Ovary (tissue), 7 donors: ENCODE measurements at regions not wholly inside any gene's neighbourhood (a gene's known extent, or its start where the extent isn't known, plus 50 kb on each side); places are given as distances from the start of the nearest gene placed in this dataset.
"Not testable (repeated sequence)": the region's sequence is repeated elsewhere in the genome, so short reads cannot be mapped to it uniquely, and the experiment has no call there.

Experiments
- DNase-seq, 5 donors: peaks; one replicate each; pipeline ENCODE4 v3.0.0-alpha.2; 2019 to 2020
- H3K27ac ChIP-seq, 2 donors: fragments of 200-600 bp; one replicate each; pipeline versions ENCODE4 v1.5.1 to v1.8.0; 2019 to 2022
- H3K27me3 ChIP-seq: fragments of 200-600 bp; one replicate; pipeline ENCODE4 v1.8.0; 2022
- H3K36me3 ChIP-seq: fragments of 200-600 bp; sonication (generic); one replicate; pipeline ENCODE4 v1.5.1; 2019
- H3K4me1 ChIP-seq: one replicate; pipeline ENCODE4 v1.8.1; 2013; ENCODE audit warnings: mild to moderate bottlenecking, moderate library complexity; ENCODE audit not compliant: insufficient read depth
- H3K4me3 ChIP-seq: fragments of 200-600 bp; sonication (generic); one replicate; pipeline ENCODE4 v1.5.1; 2017
- H3K9me3 ChIP-seq, 2 donors: fragments of 200-600 bp in 1 of 2; sonication (generic) in 1 of 2; one replicate each; pipeline versions ENCODE4 v1.5.1 to v1.8.1; 2013 to 2019; ENCODE audit warnings: mild to moderate bottlenecking in 1 of 2, moderate library complexity in 1 of 2
- EP300 ChIP-seq: sonication (generic); formaldehyde crosslinking; IDR thresholded peaks from one replicate; pipeline ENCODE4 v1.6.1; 2017; ENCODE audit warnings: antibody characterized with exemption
- POLR2A ChIP-seq: fragments of 450-650 bp; IDR thresholded peaks from one replicate; pipeline ENCODE4 v1.6.1; 2017; ENCODE audit warnings: antibody characterized with exemption, mild to moderate bottlenecking, moderate library complexity
- WGBS, 3 donors: extraction: QIAGEN DNeasy Blood & Tissue Kit in 1 of 3; methylation state at CpG; one replicate each; pipeline versions ENCODE4 v1.1.5 to v1.1.7; 2013 to 2017; 5-methylcytosine and 5-hydroxymethylcytosine counted together
- intact Hi-C, 4 donors: fragments of 100-400 bp; cut with DNase I; formaldehyde crosslinking; loops; one replicate each; pipeline versions ENCODE4 v1.11.0 to v1.15.1; 2022 to 2023
- TF ChIP-seq, protein P1 (sequence below), 3 donors: fragments of 450-650 bp in 2 of 3; fragments of 200-600 bp in 1 of 3; IDR thresholded peaks; one replicate each; pipeline versions ENCODE4 v1.5.1 to v1.8.0; 2016 to 2022; ENCODE audit warnings: antibody characterized with exemption in 3 of 3, mild to moderate bottlenecking in 1 of 3
- donor health status: DM: no; HTN: no; CAD: no; lungs with moderate emphysema.
- donor health status: DM: no; HTN: no; CAD: no.
- donor health status: Bipolar disorder and iron deficiency.
- donor health status: DM: no; HTN: no; CAD: no.
- donor health status: DM: yes; HTN: yes; CAD: no.

DNA sequence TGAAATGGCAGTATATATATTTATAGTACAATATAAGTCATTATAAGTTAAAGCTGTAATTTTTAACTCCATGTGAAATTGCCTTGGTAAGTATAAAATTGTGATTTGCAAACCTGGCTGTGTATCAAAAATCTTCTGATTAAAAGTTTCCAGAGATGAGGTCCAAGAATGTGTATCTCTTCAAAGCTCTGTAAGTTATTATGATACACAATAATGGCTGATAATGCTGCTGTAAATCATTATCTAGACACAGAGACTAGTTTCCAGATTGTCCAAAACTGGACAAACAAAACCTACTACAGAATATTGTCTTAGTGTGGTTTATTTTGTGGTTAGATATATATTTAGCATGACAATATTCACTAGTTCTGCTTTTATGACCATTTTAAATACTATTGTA is 514.8 kb downstream of the SLC6A15 start:
- no peak for TF ChIP-seq EP300
- intact Hi-C loops: no loop called here
- H3K4me1 ChIP-seq: no peaks in the 10 kb centered on the region
- DNase-seq: no peak
- no peak overlapping the region for H3K4me3 ChIP-seq
- H3K36me3 ChIP-seq: no peaks in the 10 kb centered on the region
- no peaks in the 10 kb centered on the region for H3K27me3 ChIP-seq
- H3K27ac ChIP-seq: no peak overlapping the region
- no peaks in the 10 kb centered on the region for H3K9me3 ChIP-seq

DNA sequence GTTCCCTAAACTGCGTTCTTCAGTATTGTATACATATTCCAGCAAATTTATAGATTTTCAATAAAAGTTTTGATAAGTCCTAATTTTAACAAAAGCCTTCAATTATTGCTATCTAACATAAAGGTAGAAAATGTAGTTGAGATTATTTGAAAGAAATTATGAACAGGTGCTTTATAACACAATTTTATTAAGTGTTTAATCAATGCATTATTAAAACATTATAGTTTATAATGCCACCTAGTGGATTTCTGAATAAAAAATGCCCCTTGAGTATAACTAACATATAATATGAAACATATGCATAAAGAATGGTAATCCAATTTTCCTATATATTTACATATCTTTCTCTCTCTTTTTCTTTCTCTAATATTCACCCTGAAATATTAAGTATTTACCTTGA is 515.3 kb downstream of the SLC6A15 start:
- intact Hi-C loops: no loop called here
- no peaks in the 10 kb centered on the region for H3K36me3 ChIP-seq
- WGBS, 3 donors: 88 to 92% (median 89%) methylated on average over 1 of the region's 1 CpG
- no peak overlapping the region for H3K27ac ChIP-seq
- TF ChIP-seq EP300 (no peak), POLR2A (no peak)
- TF ChIP-seq, protein P1, sequence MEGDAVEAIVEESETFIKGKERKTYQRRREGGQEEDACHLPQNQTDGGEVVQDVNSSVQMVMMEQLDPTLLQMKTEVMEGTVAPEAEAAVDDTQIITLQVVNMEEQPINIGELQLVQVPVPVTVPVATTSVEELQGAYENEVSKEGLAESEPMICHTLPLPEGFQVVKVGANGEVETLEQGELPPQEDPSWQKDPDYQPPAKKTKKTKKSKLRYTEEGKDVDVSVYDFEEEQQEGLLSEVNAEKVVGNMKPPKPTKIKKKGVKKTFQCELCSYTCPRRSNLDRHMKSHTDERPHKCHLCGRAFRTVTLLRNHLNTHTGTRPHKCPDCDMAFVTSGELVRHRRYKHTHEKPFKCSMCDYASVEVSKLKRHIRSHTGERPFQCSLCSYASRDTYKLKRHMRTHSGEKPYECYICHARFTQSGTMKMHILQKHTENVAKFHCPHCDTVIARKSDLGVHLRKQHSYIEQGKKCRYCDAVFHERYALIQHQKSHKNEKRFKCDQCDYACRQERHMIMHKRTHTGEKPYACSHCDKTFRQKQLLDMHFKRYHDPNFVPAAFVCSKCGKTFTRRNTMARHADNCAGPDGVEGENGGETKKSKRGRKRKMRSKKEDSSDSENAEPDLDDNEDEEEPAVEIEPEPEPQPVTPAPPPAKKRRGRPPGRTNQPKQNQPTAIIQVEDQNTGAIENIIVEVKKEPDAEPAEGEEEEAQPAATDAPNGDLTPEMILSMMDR (IDR thresholded peaks at IDR 0.05): no peak
- H3K4me3 ChIP-seq: no peak overlapping the region
- no peaks in the 10 kb centered on the region for H3K27me3 ChIP-seq
- DNase-seq: no peak
- no peaks in the 10 kb centered on the region for H3K9me3 ChIP-seq
- H3K4me1 ChIP-seq: no peaks in the 10 kb centered on the region

DNA sequence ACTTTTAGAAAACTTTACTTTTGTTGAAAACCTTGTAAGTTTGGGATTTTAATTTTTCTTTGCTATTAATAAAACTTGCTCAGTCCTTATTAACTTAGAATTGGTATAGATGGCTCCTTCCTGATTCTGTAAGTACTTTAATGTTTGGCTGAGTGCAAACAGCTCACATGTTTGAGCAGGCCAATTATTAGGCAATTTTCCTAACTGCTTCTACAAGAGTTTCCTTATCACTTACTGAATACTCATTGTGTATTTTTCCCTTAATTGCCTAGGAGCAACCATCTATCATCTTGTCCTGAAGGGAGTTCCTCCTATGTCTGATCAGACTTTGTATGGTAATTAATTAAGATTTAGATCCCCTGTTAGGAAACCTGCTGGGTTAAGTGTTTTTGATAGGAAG is 521.4 kb downstream of the SLC6A15 start:
- H3K4me1 ChIP-seq, H3K27me3 ChIP-seq, intact Hi-C loops: not testable (repeated sequence)

DNA sequence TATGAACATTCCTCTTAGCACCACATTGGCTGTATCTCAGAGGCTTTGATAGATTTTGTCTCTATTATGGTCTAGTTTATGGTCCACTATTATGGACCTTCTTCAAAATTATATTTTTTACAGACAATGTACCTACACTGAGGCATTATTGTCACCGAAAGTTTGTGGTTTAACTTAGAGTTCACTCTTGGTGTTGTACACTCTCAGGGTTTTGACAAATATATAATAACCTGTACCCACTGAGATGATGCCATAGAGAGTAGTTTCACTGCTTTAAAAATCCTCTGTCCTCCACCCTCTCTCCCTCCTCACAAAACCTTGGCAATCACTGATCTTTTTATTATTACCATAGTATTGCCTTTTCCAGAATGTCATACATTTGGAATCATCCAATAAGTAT is 528.2 kb downstream of the SLC6A15 start:
- no peak overlapping the region for H3K4me3 ChIP-seq
- no peaks in the 10 kb centered on the region for H3K9me3 ChIP-seq
- DNase-seq: no peak
- no peaks in the 10 kb centered on the region for H3K4me1 ChIP-seq
- intact Hi-C loops: no loop called here
- no peak for TF ChIP-seq EP300
- no peak for TF ChIP-seq POLR2A
- TF ChIP-seq, protein P1 (IDR thresholded peaks at IDR 0.05): no peak
- no peaks in the 10 kb centered on the region for H3K36me3 ChIP-seq
- no peaks in the 10 kb centered on the region for H3K27me3 ChIP-seq
- WGBS, 3 donors: 92 to 100% (median 95%) methylated on average over 1 of the region's 1 CpG
- H3K27ac ChIP-seq: no peak overlapping the region

More for the DNA sequence above, 521.4 kb downstream of the SLC6A15 start:
- H3K4me3 ChIP-seq, H3K9me3 ChIP-seq, H3K27ac ChIP-seq, DNase-seq, H3K36me3 ChIP-seq: not testable (repeated sequence)

DNA sequence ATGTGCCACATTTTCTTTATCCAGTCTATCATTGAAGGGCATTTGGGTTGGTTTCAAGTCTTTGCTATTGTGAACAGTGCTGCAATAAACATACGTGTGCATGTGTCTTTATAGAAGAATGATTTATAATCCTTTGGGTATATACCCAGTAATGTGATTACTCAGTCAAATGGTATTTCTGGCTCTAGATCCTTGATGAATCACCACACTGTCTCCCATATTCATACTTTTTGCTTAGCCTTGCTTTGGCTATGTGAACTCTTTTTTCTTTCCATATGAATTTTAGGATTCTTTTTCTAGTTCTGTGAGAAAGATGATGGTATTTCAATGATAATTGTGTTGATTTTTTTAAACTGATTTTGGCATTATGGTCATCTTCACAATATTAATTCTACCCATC is 530.1 kb downstream of the SLC6A15 start:
- H3K36me3 ChIP-seq, H3K27me3 ChIP-seq, H3K9me3 ChIP-seq, H3K4me1 ChIP-seq, H3K27ac ChIP-seq, intact Hi-C loops, H3K4me3 ChIP-seq, DNase-seq: not testable (repeated sequence)
- 79 to 86% (median 83%) methylated on average over 1 of the region's 1 CpG for WGBS, 3 donors

DNA sequence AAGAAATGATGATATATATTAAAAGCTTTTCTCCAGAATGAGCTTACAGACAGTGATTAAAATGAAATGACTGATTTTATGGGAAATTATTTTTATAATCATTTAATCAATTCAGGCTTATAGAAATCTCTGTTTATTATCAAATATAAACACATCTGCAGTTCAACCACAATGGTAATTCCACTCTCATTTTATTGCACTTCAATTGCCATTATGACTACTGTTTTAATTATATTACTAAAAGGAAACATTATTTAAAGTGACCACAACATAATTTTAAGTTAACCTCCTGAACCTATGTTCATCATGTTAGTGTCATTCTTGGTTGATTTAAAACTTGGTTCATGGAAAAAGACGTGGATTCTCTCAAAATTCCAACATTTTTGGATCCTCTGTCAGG is 536.3 kb downstream of the SLC6A15 start:
- Histone ChIP-seq H3K4me1 (no peaks in the 10 kb centered on the region), H3K36me3 (no peaks in the 10 kb centered on the region), H3K4me3 (no peak overlapping the region), H3K27me3 (no peaks in the 10 kb centered on the region), H3K27ac (no peak overlapping the region), H3K9me3 (no peaks in the 10 kb centered on the region)
- TF ChIP-seq EP300 (no peak), POLR2A (no peak)
- TF ChIP-seq, protein P1 (IDR thresholded peaks at IDR 0.05): no peak
- DNase-seq: no peak
- intact Hi-C loops: no loop called here
- WGBS, 3 donors: 35 to 46% (median 38%) methylated on average over 1 of the region's 1 CpG
